ENCODE measurements at regions not wholly inside any gene's neighbourhood (a gene's known extent, or its start where the extent isn't known, plus 50 kb on each side); places are given as distances from the start of the nearest gene placed in this dataset.

GRCh38 chr14:97290977-97291376 is 493.8 kb downstream of the VRK1 start:
- BruUV-seq (replicated peaks): no TSS peak
- Histone ChIP-seq H3K9me3 (no peaks in the 10 kb centered on the region), H3K4me1 (no peaks in the 10 kb centered on the region), H3K36me3 (ENCODE audit: control insufficient read depth, insufficient read depth, low read length) (no peaks in the 10 kb centered on the region), H3K4me3 (ENCODE audit: low read depth, low read length) (no peak overlapping the region), H3K27me3 (replicated peaks; ENCODE audit: control insufficient read depth, insufficient read depth, low read length) (no peaks in the 10 kb centered on the region)
- DNase-seq: no peak
- TF ChIP-seq CTCF (IDR thresholded peaks at IDR 0.05; ENCODE audit: insufficient read depth in 1 of 2, low read depth in 1 of 2, low read length in 1 of 2, severe bottlenecking in 1 of 2, unreplicated experiment in 1 of 2): no peak
- CTCF ChIA-PET: no interaction called here
- Mint-ChIP-seq H3K27ac (ENCODE audit: unreplicated experiment) (no peak overlapping the region), H3K27me3 (ENCODE audit: insufficient read depth, unreplicated experiment) (peaks cover 23% of the 10 kb centered on the region), H3K9me3 (ENCODE audit: unreplicated experiment) (no peaks in the 10 kb centered on the region), H3K36me3 (ENCODE audit: insufficient read depth, unreplicated experiment) (no peaks in the 10 kb centered on the region), H3K4me1 (ENCODE audit: low read depth, unreplicated experiment) (no peaks in the 10 kb centered on the region), H3K4me3 (ENCODE audit: unreplicated experiment) (no peak overlapping the region)
- POLR2A ChIA-PET: no interaction called here
- intact Hi-C loops (cut with micrococcal nuclease; ENCODE audit: unreplicated experiment): no loop called here

DNA sequence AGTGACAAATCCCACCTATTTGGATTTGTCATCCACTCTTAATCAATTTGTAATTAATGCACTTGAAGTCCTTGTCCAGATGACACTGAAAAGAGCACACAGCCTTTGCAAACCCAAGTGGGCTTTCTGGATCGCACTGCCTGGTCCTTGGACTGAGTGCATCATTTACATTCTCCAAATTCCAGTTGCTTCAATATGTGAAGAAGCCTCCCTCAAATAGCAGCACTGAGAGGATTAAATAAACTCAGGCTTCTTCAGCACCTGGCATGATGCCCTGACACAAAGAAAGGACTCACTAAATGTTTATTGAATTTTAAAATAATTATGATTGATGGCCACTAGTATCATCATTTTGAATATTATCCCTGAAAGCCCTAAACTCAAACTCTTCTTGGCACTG is 496.5 kb downstream of the VRK1 start:
- H3K27ac Mint-ChIP-seq (ENCODE audit: unreplicated experiment): no peak overlapping the region
- POLR2A ChIA-PET: no interaction called here
- H3K27me3 Mint-ChIP-seq (ENCODE audit: insufficient read depth, unreplicated experiment): peaks cover 20% of the 10 kb centered on the region
- Histone ChIP-seq H3K4me3 (ENCODE audit: low read depth, low read length) (no peak overlapping the region), H3K4me1 (no peaks in the 10 kb centered on the region), H3K36me3 (ENCODE audit: control insufficient read depth, insufficient read depth, low read length) (no peaks in the 10 kb centered on the region), H3K27me3 (replicated peaks; ENCODE audit: control insufficient read depth, insufficient read depth, low read length) (no peaks in the 10 kb centered on the region), H3K9me3 (no peaks in the 10 kb centered on the region)
- CTCF ChIA-PET: no interaction called here
- H3K9me3 Mint-ChIP-seq (ENCODE audit: unreplicated experiment): no peaks in the 10 kb centered on the region
- no TSS peak for BruUV-seq (replicated peaks)
- no peak for DNase-seq
- H3K4me3 Mint-ChIP-seq (ENCODE audit: unreplicated experiment): no peak overlapping the region
- intact Hi-C loops (cut with micrococcal nuclease; ENCODE audit: unreplicated experiment): no loop called here
- H3K36me3 Mint-ChIP-seq (ENCODE audit: insufficient read depth, unreplicated experiment): no peaks in the 10 kb centered on the region
- H3K4me1 Mint-ChIP-seq (ENCODE audit: low read depth, unreplicated experiment): no peaks in the 10 kb centered on the region
- no peak for TF ChIP-seq CTCF (IDR thresholded peaks at IDR 0.05; ENCODE audit: insufficient read depth in 1 of 2, low read depth in 1 of 2, low read length in 1 of 2, severe bottlenecking in 1 of 2, unreplicated experiment in 1 of 2)

- ChIA-PET POLR2A (interaction anchor here (0.6 kb wide), 1 partner anchor 518 kb away, joined by 5 read pairs; no protein-coding TSS in a partner anchor), CTCF (no interaction called here)
- Mint-ChIP-seq H3K9me3 (ENCODE audit: unreplicated experiment) (no peaks in the 10 kb centered on the region), H3K4me3 (ENCODE audit: unreplicated experiment) (no peak overlapping the region), H3K27me3 (ENCODE audit: insufficient read depth, unreplicated experiment) (peaks cover 22% of the 10 kb centered on the region), H3K27ac (ENCODE audit: unreplicated experiment) (no peak overlapping the region), H3K4me1 (ENCODE audit: low read depth, unreplicated experiment) (no peaks in the 10 kb centered on the region), H3K36me3 (ENCODE audit: insufficient read depth, unreplicated experiment) (no peaks in the 10 kb centered on the region)
- Histone ChIP-seq H3K27me3 (replicated peaks; ENCODE audit: control insufficient read depth, insufficient read depth, low read length) (no peaks in the 10 kb centered on the region; the same call in 1 of the 2 replicates), H3K9me3 (no peaks in the 10 kb centered on the region), H3K4me3 (ENCODE audit: low read depth, low read length) (no peak overlapping the region), H3K36me3 (ENCODE audit: control insufficient read depth, insufficient read depth, low read length) (no peaks in the 10 kb centered on the region), H3K4me1 (no peaks in the 10 kb centered on the region)
- BruUV-seq (replicated peaks): no TSS peak
- no peak for DNase-seq
- TF ChIP-seq CTCF (IDR thresholded peaks at IDR 0.05; ENCODE audit: insufficient read depth in 1 of 2, low read depth in 1 of 2, low read length in 1 of 2, severe bottlenecking in 1 of 2, unreplicated experiment in 1 of 2): no peak
- intact Hi-C loops (cut with micrococcal nuclease; ENCODE audit: unreplicated experiment): no loop called here
Observed at GRCh38 chr14:97295108-97295710, 498.0 kb downstream of the VRK1 start.

Measured in Caco-2 (cell line).